Neural cell (in vitro differentiated cells): ENCODE measurements at regions not wholly inside any gene's neighbourhood (a gene's known extent, or its start where the extent isn't known, plus 50 kb on each side); places are given as distances from the start of the nearest gene placed in this dataset.

Experiments
- H2AFZ ChIP-seq: fragments of 200-600, 300-800 bp; sonication (generic), shearing (Covaris generic); 2 replicates; pipeline ENCODE4 v1.6.0; 2014; ENCODE audit warnings: low read depth, mild to moderate bottlenecking, antibody characterized with exemption, low read length, moderate library complexity
- H3F3A ChIP-seq: fragments of 200-600 bp; shearing (Covaris generic); 2 replicates; pipeline ENCODE4 v1.6.1; 2016; ENCODE audit warnings: mild to moderate bottlenecking, moderate library complexity, mixed read lengths, antibody characterized with exemption, low read length; ENCODE audit not compliant: insufficient read depth, poor library complexity, severe bottlenecking
- H3K27ac ChIP-seq: fragments of 200-600, 300-800 bp; sonication (generic), shearing (Covaris generic); 2 replicates; pipeline ENCODE4 v1.5.1; 2014; ENCODE audit warnings: mild to moderate bottlenecking, low read length, moderate library complexity
- H3K27me3 ChIP-seq: fragments of 300-800, 200-600 bp; sonication (generic), shearing (Covaris generic); 2 replicates; pipeline ENCODE4 v1.6.0; 2014; ENCODE audit warnings: mild to moderate bottlenecking, low read depth, low read length, moderate library complexity; ENCODE audit not compliant: insufficient read depth
- H3K36me3 ChIP-seq: fragments of 300-800, 200-600 bp; sonication (generic), shearing (Covaris generic); 2 replicates; pipeline ENCODE4 v1.5.1; 2014; ENCODE audit warnings: mild to moderate bottlenecking, antibody characterized with exemption, low read length, moderate library complexity; ENCODE audit not compliant: insufficient read depth
- H3K4me2 ChIP-seq: fragments of 300-800, 200-600 bp; sonication (generic), shearing (Covaris generic); 2 replicates; pipeline ENCODE4 v1.6.0; 2014; ENCODE audit warnings: mild to moderate bottlenecking, low read length
- H3K4me3 ChIP-seq: fragments of 300-800, 200-600 bp; sonication (generic), shearing (Covaris generic); 2 replicates; pipeline ENCODE4 v1.5.1; 2014; ENCODE audit warnings: mild to moderate bottlenecking, low read length, moderate library complexity
- H3K79me2 ChIP-seq: fragments of 200-600 bp; shearing (Covaris generic); replicated peaks from 2 replicates; pipeline ENCODE4 v1.6.0; 2014; ENCODE audit warnings: mild to moderate bottlenecking, low read length, moderate library complexity; ENCODE audit not compliant: insufficient read depth
- H3K9ac ChIP-seq: fragments of 300-800, 200-600 bp; sonication (generic), shearing (Covaris generic); 2 replicates; pipeline ENCODE4 v1.6.1; 2016; ENCODE audit warnings: mild to moderate bottlenecking, low read length, mixed read lengths
- H3K9me2 ChIP-seq: fragments of 200-600 bp; shearing (Covaris generic); 2 replicates; pipeline ENCODE4 v1.6.1; 2016; ENCODE audit warnings: mild to moderate bottlenecking, low read length, mixed read lengths; ENCODE audit not compliant: insufficient read depth
- H3K9me3 ChIP-seq: fragments of 200-600, 300-800 bp; sonication (generic), shearing (Covaris generic); 2 replicates; pipeline ENCODE4 v1.6.1; 2016; ENCODE audit warnings: mild to moderate bottlenecking, mixed run types, low read length, moderate library complexity, mixed read lengths
- H4K20me1 ChIP-seq: fragments of 200-600 bp; shearing (Covaris generic); 2 replicates; pipeline ENCODE4 v1.6.1; 2016; ENCODE audit warnings: mild to moderate bottlenecking, mixed run types; ENCODE audit not compliant: insufficient read depth
- CTCF ChIP-seq: fragments of 450-650 bp; IDR thresholded peaks from 2 replicates; pipeline ENCODE4 v1.5.1; 2014; ENCODE audit warnings: antibody characterized with exemption, mild to moderate bottlenecking, moderate library complexity; ENCODE audit not compliant: poor library complexity, severe bottlenecking
- EP300 ChIP-seq: fragments of 450-650 bp; conservative IDR thresholded peaks from 2 replicates; pipeline ENCODE4 v1.6.1; 2014; ENCODE audit warnings: antibody characterized with exemption, mild to moderate bottlenecking, moderate library complexity; ENCODE audit not compliant: poor library complexity, severe bottlenecking
- EZH2 ChIP-seq: fragments of 200-600, 300-800 bp; shearing (Covaris generic), sonication (generic); IDR thresholded peaks from 2 replicates; pipeline ENCODE4 v1.6.1; 2014; ENCODE audit warnings: antibody characterized with exemption, low read length, borderline replicate concordance, mild to moderate bottlenecking; ENCODE audit not compliant: insufficient read depth, poor library complexity, severe bottlenecking
- MXI1 ChIP-seq: fragments of 450-650 bp; conservative IDR thresholded peaks from 2 replicates; pipeline ENCODE4 v1.6.1; 2014; ENCODE audit warnings: antibody characterized with exemption, mild to moderate bottlenecking; ENCODE audit not compliant: poor library complexity, severe bottlenecking
- POLR2AphosphoS5 ChIP-seq: IDR thresholded peaks from 2 replicates; pipeline ENCODE4 v1.6.1; 2012
- RAD21 ChIP-seq: fragments of 450-650 bp; conservative IDR thresholded peaks from 2 replicates; pipeline ENCODE4 v1.6.1; 2014; ENCODE audit warnings: antibody characterized with exemption, mild to moderate bottlenecking, moderate library complexity
- REST ChIP-seq: IDR thresholded peaks from 2 replicates; pipeline ENCODE4 v1.6.1; 2012; ENCODE audit warnings: borderline replicate concordance
- SMC3 ChIP-seq: fragments of 450-650 bp; conservative IDR thresholded peaks from 2 replicates; pipeline ENCODE4 v1.6.1; 2014; ENCODE audit warnings: antibody characterized with exemption, mild to moderate bottlenecking, moderate library complexity; ENCODE audit not compliant: poor library complexity
- TAF1 ChIP-seq: IDR thresholded peaks from 2 replicates; pipeline ENCODE4 v1.6.1; 2012; ENCODE audit warnings: low read depth

GRCh38 chr1:83110156-83110555 lies 888.8 kb downstream of the TTLL7 start:
- Histone ChIP-seq H3F3A (peaks cover 4% of the 10 kb centered on the region), H3K9me2 (no peaks in the 10 kb centered on the region), H3K9ac (no peak overlapping the region), H3K36me3 (no peaks in the 10 kb centered on the region), H3K4me3 (no peak overlapping the region), H3K27ac (no peak overlapping the region), H4K20me1 (no peaks in the 10 kb centered on the region), H3K27me3 (no peaks in the 10 kb centered on the region), H3K4me2 (no peak overlapping the region), H3K9me3 (no peaks in the 10 kb centered on the region), H3K79me2 (no peaks in the 10 kb centered on the region), H2AFZ (no peak overlapping the region)
- TF ChIP-seq RAD21: no peak
- TF ChIP-seq SMC3: no peak
- TF ChIP-seq EP300: no peak
- no peak for TF ChIP-seq MXI1
- no peak for TF ChIP-seq REST
- no peak for TF ChIP-seq EZH2
- no peak for TF ChIP-seq CTCF
- TF ChIP-seq POLR2AphosphoS5: no peak
- no peak for TF ChIP-seq TAF1

- Histone ChIP-seq H3K36me3 (no peaks in the 10 kb centered on the region), H3F3A (no peaks in the 10 kb centered on the region), H4K20me1 (no peaks in the 10 kb centered on the region), H3K27ac (no peak overlapping the region), H3K9ac (no peak overlapping the region), H3K9me2 (no peaks in the 10 kb centered on the region), H2AFZ (no peak overlapping the region), H3K79me2 (no peaks in the 10 kb centered on the region), H3K27me3 (no peaks in the 10 kb centered on the region), H3K9me3 (no peaks in the 10 kb centered on the region), H3K4me3 (no peak overlapping the region), H3K4me2 (no peak overlapping the region)
- TF ChIP-seq MXI1 (no peak), REST (no peak), EZH2 (no peak), EP300 (no peak), POLR2AphosphoS5 (no peak), RAD21 (no peak), CTCF (no peak), SMC3 (no peak), TAF1 (no peak)
These were observed 889.2 kb downstream of the TTLL7 start for GRCh38 chr1:83109692-83110091.
